Mesendoderm (in vitro differentiated cells): ENCODE measurements at regions not wholly inside any gene's neighbourhood (a gene's known extent, or its start where the extent isn't known, plus 50 kb on each side); places are given as distances from the start of the nearest gene placed in this dataset.

Experiments
- DNase-seq: peaks from one replicate; pipeline ENCODE4 v3.0.0; 2013
- H2AK5ac ChIP-seq: 2 replicates; pipeline ENCODE4 v1.6.1; 2013; ENCODE audit warnings: low read length, inconsistent platforms
- H2BK120ac ChIP-seq: 2 replicates; pipeline ENCODE4 v1.6.1; 2013; ENCODE audit warnings: low read depth, mild to moderate bottlenecking, low read length, moderate library complexity, mixed read lengths
- H2BK15ac ChIP-seq: replicated peaks from 2 replicates; pipeline ENCODE4 v1.6.1; 2013; ENCODE audit warnings: low read depth, mild to moderate bottlenecking, moderate library complexity
- H2BK5ac ChIP-seq: 2 replicates; pipeline ENCODE4 v1.6.1; 2013; ENCODE audit warnings: low read length, inconsistent platforms
- H3K18ac ChIP-seq: 2 replicates; pipeline ENCODE4 v1.6.1; 2013; ENCODE audit warnings: mild to moderate bottlenecking, low read length, mixed read lengths
- H3K23ac ChIP-seq: one replicate; pipeline ENCODE4 v1.6.1; 2013; ENCODE audit warnings: low read length
- H3K27ac ChIP-seq: 2 replicates; pipeline ENCODE4 v1.5.1; 2013; ENCODE audit warnings: low read depth, mild to moderate bottlenecking, inconsistent platforms, low read length, moderate library complexity
- H3K27me3 ChIP-seq: 2 replicates; pipeline ENCODE4 v1.6.1; 2013; ENCODE audit warnings: low read length, control low read depth, mild to moderate bottlenecking, inconsistent platforms; ENCODE audit not compliant: insufficient read depth, poor library complexity
- H3K36me3 ChIP-seq: 2 replicates; pipeline ENCODE4 v1.6.1; 2013; ENCODE audit warnings: low read length, inconsistent platforms; ENCODE audit not compliant: control insufficient read depth, insufficient read depth
- H3K4ac ChIP-seq: one replicate; pipeline ENCODE4 v1.6.1; 2013; ENCODE audit warnings: low read depth, mild to moderate bottlenecking, low read length, moderate library complexity
- H3K4me1 ChIP-seq: 2 replicates; pipeline ENCODE4 v1.6.1; 2013; ENCODE audit warnings: low read depth, low read length, inconsistent platforms; ENCODE audit not compliant: control insufficient read depth
- H3K4me2 ChIP-seq: 2 replicates; pipeline ENCODE4 v1.6.1; 2013; ENCODE audit warnings: low read length
- H3K4me3 ChIP-seq: 2 replicates; pipeline ENCODE4 v1.5.1; 2013; ENCODE audit warnings: mild to moderate bottlenecking, low read length
- H3K56ac ChIP-seq: one replicate; pipeline ENCODE4 v1.6.1; 2013; ENCODE audit warnings: low read length
- H3K79me1 ChIP-seq: 2 replicates; pipeline ENCODE4 v1.6.1; 2013; ENCODE audit warnings: low read length, inconsistent platforms
- H3K79me2 ChIP-seq: 2 replicates; pipeline ENCODE4 v1.6.1; 2013; ENCODE audit warnings: mild to moderate bottlenecking, low read length; ENCODE audit not compliant: control insufficient read depth, insufficient read depth
- H3K9ac ChIP-seq: 2 replicates; pipeline ENCODE4 v1.6.1; 2013; ENCODE audit warnings: low read length, inconsistent platforms
- H4K5ac ChIP-seq: one replicate; pipeline ENCODE4 v1.6.1; 2013; ENCODE audit warnings: low read length
- H4K8ac ChIP-seq: one replicate; pipeline ENCODE4 v1.6.1; 2013; ENCODE audit warnings: low read depth, mild to moderate bottlenecking, control low read depth, low read length, moderate library complexity
- WGBS: extraction: QIAGEN DNeasy Blood & Tissue Kit; methylation state at CpG from one replicate; pipeline ENCODE4 v1.1.7; 2013; ENCODE audit warnings: low lambda C conversion rate, missing lambda C conversion rate; ENCODE audit not compliant: insufficient coverage; ENCODE audit errors: extremely low coverage; 5-methylcytosine and 5-hydroxymethylcytosine counted together

- Histone ChIP-seq H3K79me1 (no peaks in the 10 kb centered on the region), H2BK15ac (no peak overlapping the region), H3K9ac (no peak overlapping the region), H3K27me3 (peaks cover 32% of the 10 kb centered on the region), H3K56ac (no peak overlapping the region), H4K8ac (no peak overlapping the region), H3K36me3 (no peaks in the 10 kb centered on the region), H2AK5ac (no peak overlapping the region), H3K27ac (no peak overlapping the region), H2BK5ac (no peak overlapping the region), H3K79me2 (no peaks in the 10 kb centered on the region), H3K4me1 (no peaks in the 10 kb centered on the region), H3K4ac (no peak overlapping the region), H3K18ac (no peak overlapping the region), H3K23ac (no peak overlapping the region), H4K5ac (no peak overlapping the region), H3K4me2 (no peak overlapping the region), H3K4me3 (no peak overlapping the region), H2BK120ac (no peak overlapping the region)
- no peak for DNase-seq
- no CpG with 5 or more reads among the region's 2 CpGs for WGBS
Observed at GRCh38 chr22:46065691-46066454, 84.5 kb upstream of the PPARA start.

GRCh38 chr22:46066691-46067090 lies 83.6 kb upstream of the PPARA start:
- Histone ChIP-seq H3K79me2 (no peaks in the 10 kb centered on the region), H3K4me1 (no peaks in the 10 kb centered on the region), H2BK5ac (no peak overlapping the region), H2BK120ac (no peak overlapping the region), H3K23ac (no peak overlapping the region), H3K79me1 (no peaks in the 10 kb centered on the region), H2AK5ac (no peak overlapping the region), H3K4me2 (no peak overlapping the region), H2BK15ac (no peak overlapping the region), H3K27ac (no peak overlapping the region), H3K56ac (no peak overlapping the region), H3K27me3 (peaks cover 30% of the 10 kb centered on the region), H4K5ac (no peak overlapping the region), H3K9ac (no peak overlapping the region), H3K4me3 (no peak overlapping the region), H3K36me3 (no peaks in the 10 kb centered on the region), H3K4ac (no peak overlapping the region), H4K8ac (no peak overlapping the region), H3K18ac (no peak overlapping the region)
- no peak for DNase-seq
- no CpG with 5 or more reads among the region's 11 CpGs for WGBS

GRCh38 chr22:46067159-46068111 lies 82.9 kb upstream of the PPARA start:
- H3K27ac ChIP-seq: no peak overlapping the region
- H3K4me3 ChIP-seq: no peak overlapping the region
- H3K79me1 ChIP-seq: no peaks in the 10 kb centered on the region
- no peaks in the 10 kb centered on the region for H3K79me2 ChIP-seq
- H2BK5ac ChIP-seq: no peak overlapping the region
- no peak overlapping the region for H3K18ac ChIP-seq
- H3K4me1 ChIP-seq: no peaks in the 10 kb centered on the region
- no peak overlapping the region for H2AK5ac ChIP-seq
- no peak overlapping the region for H3K23ac ChIP-seq
- H3K27me3 ChIP-seq: peaks cover 31% of the 10 kb centered on the region
- H2BK15ac ChIP-seq: no peak overlapping the region
- H3K4me2 ChIP-seq: no peak overlapping the region
- H4K8ac ChIP-seq: no peak overlapping the region
- H3K56ac ChIP-seq: no peak overlapping the region
- DNase-seq: no peak
- no peak overlapping the region for H2BK120ac ChIP-seq
- no CpG with 5 or more reads among the region's 19 CpGs for whole genome bisulfite sequencing
- H3K9ac ChIP-seq: no peak overlapping the region
- no peak overlapping the region for H3K4ac ChIP-seq
- H3K36me3 ChIP-seq: no peaks in the 10 kb centered on the region
- H4K5ac ChIP-seq: no peak overlapping the region

- Histone ChIP-seq H4K5ac (no peak overlapping the region), H3K79me2 (no peaks in the 10 kb centered on the region), H3K9ac (no peak overlapping the region), H3K18ac (no peak overlapping the region), H4K8ac (no peak overlapping the region), H3K23ac (no peak overlapping the region), H2BK15ac (no peak overlapping the region), H3K4ac (no peak overlapping the region), H3K4me1 (no peaks in the 10 kb centered on the region), H3K4me3 (no peak overlapping the region), H3K27me3 (peaks cover 34% of the 10 kb centered on the region), H2AK5ac (no peak overlapping the region), H2BK120ac (no peak overlapping the region), H3K4me2 (no peak overlapping the region), H3K27ac (no peak overlapping the region), H3K36me3 (no peaks in the 10 kb centered on the region), H3K56ac (no peak overlapping the region), H2BK5ac (no peak overlapping the region), H3K79me1 (no peaks in the 10 kb centered on the region)
- WGBS: no CpG with 5 or more reads among the region's 2 CpGs
- DNase-seq: no peak
Observed at GRCh38 chr22:46068181-46068592, 82.1 kb upstream of the PPARA start.

GRCh38 chr22:46068593-46069491 lies 81.5 kb upstream of the PPARA start:
- Histone ChIP-seq H3K18ac (no peak overlapping the region), H3K9ac (no peak overlapping the region), H3K23ac (no peak overlapping the region), H3K79me1 (no peaks in the 10 kb centered on the region), H3K27me3 (peaks cover 38% of the 10 kb centered on the region), H3K4me3 (no peak overlapping the region), H3K56ac (no peak overlapping the region), H3K79me2 (no peaks in the 10 kb centered on the region), H3K4me1 (no peaks in the 10 kb centered on the region), H2BK120ac (no peak overlapping the region), H3K36me3 (no peaks in the 10 kb centered on the region), H2BK15ac (no peak overlapping the region), H2AK5ac (no peak overlapping the region), H3K4ac (no peak overlapping the region), H3K27ac (no peak overlapping the region), H3K4me2 (no peak overlapping the region), H2BK5ac (no peak overlapping the region), H4K5ac (no peak overlapping the region), H4K8ac (no peak overlapping the region)
- DNase-seq: no peak
- no CpG with 5 or more reads among the region's 14 CpGs for WGBS
